SK-N-SH (cell line): ENCODE measurements at regions not wholly inside any gene's neighbourhood (a gene's known extent, or its start where the extent isn't known, plus 50 kb on each side); places are given as distances from the start of the nearest gene placed in this dataset.

Source experiments
- CTCF ChIA-PET: fragments of 300-600, 350-600 bp; formaldehyde crosslinking; extraction: SDS; loops from one replicate; lab custom pipeline; 2021; lab: Yijun Ruan, JAX
- POLR2A ChIA-PET: fragments of 350-600 bp; sonication (Branson Sonifier 250); formaldehyde crosslinking; extraction: SDS; loops from one replicate; lab custom pipeline; 2020; ENCODE audit warnings: antibody characterized with exemption, inconsistent platforms; lab: Yijun Ruan, JAX
- DNase-seq: peaks from one replicate; pipeline ENCODE4 v3.0.0; 2012
- H2AFZ ChIP-seq: fragments of 200-600 bp; sonication (generic); 2 replicates; pipeline ENCODE4 v1.8.1; 2016; ENCODE audit warnings: antibody characterized with exemption, mild to moderate bottlenecking, low read depth
- H3F3A ChIP-seq: fragments of 200-600 bp; sonication (generic); replicated peaks from 2 replicates; pipeline ENCODE3; 2016; ENCODE audit warnings: antibody characterized with exemption, mild to moderate bottlenecking; ENCODE audit not compliant: insufficient read depth
- H3K27ac ChIP-seq, 2 experiments: fragments of 200-500 bp in 1 of 2; fragments of 200-600 bp in 1 of 2; sonication (Bioruptor generic) in 1 of 2; sonication (generic), shearing (Covaris generic) in 1 of 2; 2 replicates each; pipeline versions ENCODE4 v1.5.1 to v1.6.1; 2014 to 2016; ENCODE audit warnings: low read depth in 2 of 2, inconsistent platforms in 1 of 2, low read length in 1 of 2, mild to moderate bottlenecking in 1 of 2, mixed read lengths in 1 of 2
- H3K27me3 ChIP-seq: fragments of 200-600 bp; sonication (generic), shearing (Covaris generic); 2 replicates; pipeline ENCODE4 v1.6.1; 2016; ENCODE audit warnings: mixed run types; ENCODE audit not compliant: insufficient read depth
- H3K36me3 ChIP-seq, 2 experiments: fragments of 200-500 bp in 1 of 2; fragments of 200-600 bp in 1 of 2; sonication (Bioruptor generic) in 1 of 2; sonication (generic) in 1 of 2; replicated peaks in 1 of 2; 2 replicates each; pipeline versions ENCODE3 to v1.5.1; 2014 to 2016; ENCODE audit warnings: low read length in 1 of 2, mild to moderate bottlenecking in 1 of 2; ENCODE audit not compliant: insufficient read depth in 2 of 2, control insufficient read depth in 1 of 2
- H3K4me1 ChIP-seq, 2 experiments: fragments of 200-500 bp in 1 of 2; fragments of 200-600 bp in 1 of 2; sonication (Bioruptor generic) in 1 of 2; sonication (generic), shearing (Covaris generic) in 1 of 2; 2 replicates each; pipeline versions ENCODE4 v1.5.1 to v1.6.1; 2014 to 2016; ENCODE audit warnings: low read depth in 1 of 2, low read length in 1 of 2, mixed run types in 1 of 2; ENCODE audit not compliant: insufficient read depth in 2 of 2, control insufficient read depth in 1 of 2
- H3K4me2 ChIP-seq: fragments of 200-600 bp; sonication (generic), shearing (Covaris generic); 2 replicates; pipeline ENCODE4 v1.6.1; 2017; ENCODE audit warnings: mixed run types
- H3K4me3 ChIP-seq, 2 experiments: fragments of 200-500 bp in 1 of 2; fragments of 200-600 bp in 1 of 2; sonication (Bioruptor generic) in 1 of 2; sonication (generic), shearing (Covaris generic) in 1 of 2; 2 replicates each; pipeline versions ENCODE4 v1.5.1 to v1.8.1; 2014 to 2016; ENCODE audit warnings: low read depth in 2 of 2, inconsistent platforms in 1 of 2, low read length in 1 of 2, mild to moderate bottlenecking in 1 of 2, mixed read lengths in 1 of 2, moderate library complexity in 1 of 2
- H3K79me2 ChIP-seq: fragments of 200-600 bp; sonication (generic); 2 replicates; pipeline ENCODE4 v1.8.1; 2017; ENCODE audit warnings: mild to moderate bottlenecking; ENCODE audit not compliant: insufficient read depth
- H3K9ac ChIP-seq: fragments of 200-600 bp; sonication (generic); 2 replicates; pipeline ENCODE4 v1.6.1; 2017; ENCODE audit warnings: mixed run types
- H3K9me2 ChIP-seq: fragments of 200-600 bp; sonication (generic); 2 replicates; pipeline ENCODE4 v1.6.1; 2017; ENCODE audit warnings: mixed run types
- H3K9me3 ChIP-seq: fragments of 200-600 bp; sonication (generic); 2 replicates; pipeline ENCODE4 v1.6.1; 2017; ENCODE audit warnings: mixed run types, mild to moderate bottlenecking, moderate library complexity
- H4K20me1 ChIP-seq: fragments of 200-600 bp; sonication (generic); 2 replicates; pipeline ENCODE4 v1.6.1; 2017; ENCODE audit warnings: mild to moderate bottlenecking, mixed run types; ENCODE audit not compliant: insufficient read depth
- CHD2 ChIP-seq: fragments of 150-350 bp; IDR thresholded peaks from 2 replicates; pipeline ENCODE4 v1.6.1; 2018; ENCODE audit warnings: low read length; ENCODE audit not compliant: partially characterized antibody
- ELF1 ChIP-seq: IDR thresholded peaks from 2 replicates; pipeline ENCODE4 v1.4.0; 2012
- FOXJ3 ChIP-seq: sonication (generic); formaldehyde crosslinking; IDR thresholded peaks from 2 replicates; pipeline ENCODE4 v1.5.1; 2020; ENCODE audit warnings: mild to moderate bottlenecking, missing genetic modification reagents
- FOXM1 ChIP-seq: IDR thresholded peaks from 2 replicates; pipeline ENCODE4 v1.4.0; 2012; ENCODE audit warnings: low read depth, mild to moderate bottlenecking
- JUND ChIP-seq: IDR thresholded peaks from 2 replicates; pipeline ENCODE4 v1.4.0; 2012
- MAX ChIP-seq: IDR thresholded peaks from 2 replicates; pipeline ENCODE4 v1.4.0; 2012; ENCODE audit warnings: low read depth
- MEF2A ChIP-seq: IDR thresholded peaks from 2 replicates; pipeline ENCODE4 v1.4.0; 2012; ENCODE audit warnings: low read depth, borderline replicate concordance
- NFIC ChIP-seq: IDR thresholded peaks from 2 replicates; pipeline ENCODE4 v1.4.0; 2012; ENCODE audit warnings: borderline replicate concordance
- RCOR1 ChIP-seq: fragments of 150-350 bp; IDR thresholded peaks from 2 replicates; pipeline ENCODE4 v1.6.1; 2017; ENCODE audit warnings: antibody characterized with exemption, low read length
- RFX5 ChIP-seq: IDR thresholded peaks from 2 replicates; pipeline ENCODE4 v1.6.1; 2012; ENCODE audit warnings: mild to moderate bottlenecking, improper control_type of control experiment, low read length
- RXRA ChIP-seq: IDR thresholded peaks from 2 replicates; pipeline ENCODE4 v1.4.0; 2012; ENCODE audit warnings: low read depth, mild to moderate bottlenecking, borderline replicate concordance
- SIN3A ChIP-seq: IDR thresholded peaks from 2 replicates; pipeline ENCODE4 v1.6.1; 2012; ENCODE audit warnings: low read depth, mild to moderate bottlenecking, low read length, moderate library complexity, borderline replicate concordance
- TCF12 ChIP-seq: IDR thresholded peaks from 2 replicates; pipeline ENCODE4 v1.4.0; 2012
- TEAD4 ChIP-seq: IDR thresholded peaks from 2 replicates; pipeline ENCODE4 v1.4.0; 2012; ENCODE audit warnings: mild to moderate bottlenecking, borderline replicate concordance; ENCODE audit not compliant: insufficient read depth
- YY1 ChIP-seq: IDR thresholded peaks from 2 replicates; pipeline ENCODE4 v1.4.0; 2012; ENCODE audit warnings: low read depth, mild to moderate bottlenecking
- ZBTB33 ChIP-seq: IDR thresholded peaks from 2 replicates; pipeline ENCODE4 v1.4.0; 2012; ENCODE audit warnings: low read depth, borderline replicate concordance
- WGBS: methylation state at CpG from one replicate; pipeline ENCODE4 v1.1.6; 2017; ENCODE audit warnings: low lambda C conversion rate; 5-methylcytosine and 5-hydroxymethylcytosine counted together
- TF ChIP-seq, protein P1 (sequence below): fragments of 200-600 bp; sonication (generic); IDR thresholded peaks from 2 replicates; pipeline ENCODE4 v1.6.1; 2017; ENCODE audit warnings: antibody characterized with exemption, mild to moderate bottlenecking, moderate library complexity
- TF ChIP-seq, protein P2 (sequence below): IDR thresholded peaks from 2 replicates; pipeline ENCODE4 v1.4.0; 2012; ENCODE audit warnings: low read depth, borderline replicate concordance
- TF ChIP-seq, protein P3 (sequence below): IDR thresholded peaks from 2 replicates; pipeline ENCODE4; 2012
- TF ChIP-seq, protein P4 (sequence below): fragments of 150-350 bp; IDR thresholded peaks from 2 replicates; pipeline ENCODE4 v1.6.1; 2017; ENCODE audit warnings: antibody characterized with exemption, low read length, low read depth, borderline replicate concordance

DNA sequence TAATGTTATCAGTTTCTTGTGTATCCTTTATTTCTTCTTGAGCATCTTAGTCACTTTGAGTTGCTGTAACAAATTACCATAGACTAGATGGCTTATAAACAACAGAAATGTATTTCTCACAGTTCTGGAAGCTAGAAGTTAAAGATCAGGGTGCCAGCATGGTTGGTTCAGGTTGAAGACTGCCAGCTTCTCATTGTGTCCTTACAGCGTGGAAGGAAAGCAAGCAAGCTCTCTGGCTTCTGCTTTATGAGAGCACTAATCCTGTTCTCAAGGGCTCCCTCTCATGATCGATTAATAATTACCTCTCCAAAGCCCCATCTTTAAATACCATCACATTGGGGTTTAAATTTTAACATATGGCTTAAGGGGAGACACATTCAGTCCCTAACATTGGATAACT is 497.2 kb downstream of the RAPGEF2 start (continued):
- TF ChIP-seq, protein P1, sequence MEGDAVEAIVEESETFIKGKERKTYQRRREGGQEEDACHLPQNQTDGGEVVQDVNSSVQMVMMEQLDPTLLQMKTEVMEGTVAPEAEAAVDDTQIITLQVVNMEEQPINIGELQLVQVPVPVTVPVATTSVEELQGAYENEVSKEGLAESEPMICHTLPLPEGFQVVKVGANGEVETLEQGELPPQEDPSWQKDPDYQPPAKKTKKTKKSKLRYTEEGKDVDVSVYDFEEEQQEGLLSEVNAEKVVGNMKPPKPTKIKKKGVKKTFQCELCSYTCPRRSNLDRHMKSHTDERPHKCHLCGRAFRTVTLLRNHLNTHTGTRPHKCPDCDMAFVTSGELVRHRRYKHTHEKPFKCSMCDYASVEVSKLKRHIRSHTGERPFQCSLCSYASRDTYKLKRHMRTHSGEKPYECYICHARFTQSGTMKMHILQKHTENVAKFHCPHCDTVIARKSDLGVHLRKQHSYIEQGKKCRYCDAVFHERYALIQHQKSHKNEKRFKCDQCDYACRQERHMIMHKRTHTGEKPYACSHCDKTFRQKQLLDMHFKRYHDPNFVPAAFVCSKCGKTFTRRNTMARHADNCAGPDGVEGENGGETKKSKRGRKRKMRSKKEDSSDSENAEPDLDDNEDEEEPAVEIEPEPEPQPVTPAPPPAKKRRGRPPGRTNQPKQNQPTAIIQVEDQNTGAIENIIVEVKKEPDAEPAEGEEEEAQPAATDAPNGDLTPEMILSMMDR = no peak
- no peak for TF ChIP-seq FOXM1
- no peak for TF ChIP-seq RCOR1

DNA sequence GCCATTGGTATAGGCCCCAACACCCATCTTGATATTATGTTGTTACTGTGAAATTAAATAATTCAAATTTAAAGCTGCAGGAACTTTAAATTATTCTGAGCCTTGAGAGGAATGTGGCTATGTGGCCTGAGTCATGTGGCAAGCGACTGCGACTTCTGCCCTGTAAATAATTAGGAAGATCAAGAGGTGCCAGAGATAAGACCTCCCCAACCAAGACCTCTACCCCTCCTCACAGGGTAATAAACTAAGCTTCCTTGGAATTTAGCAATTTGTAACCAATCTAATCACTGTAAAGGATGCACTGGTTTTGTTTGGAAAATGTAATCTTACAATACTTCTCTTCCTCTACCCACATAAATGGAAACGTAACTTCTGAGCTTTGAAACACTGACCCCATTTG is 501.9 kb downstream of the RAPGEF2 start:
- ChIA-PET POLR2A (no interaction called here), CTCF (no interaction called here)
- no peak overlapping the region for H3K27ac ChIP-seq
- DNase-seq = no peak
- no peaks in the 10 kb centered on the region for H3K9me3 ChIP-seq
- peaks cover 0 to 4% of the 10 kb centered on the region in 2 experiments; a peak in 1 of 4 replicates for H3K4me1 ChIP-seq
- no peaks in the 10 kb centered on the region for H3K27me3 ChIP-seq
- no peaks in the 10 kb centered on the region for H4K20me1 ChIP-seq
- H3K79me2 ChIP-seq = no peaks in the 10 kb centered on the region
- WGBS = 40% methylated on average over 3 of the region's 3 CpGs
- H3F3A ChIP-seq = no peaks in the 10 kb centered on the region
- TF ChIP-seq FOXM1 (no peak), MAX (no peak)
- TF ChIP-seq, all 33 proteins: peak for 0
- H3K4me3 ChIP-seq = no peak overlapping the region
- no peak overlapping the region for H2AFZ ChIP-seq
- no peak overlapping the region for H3K9ac ChIP-seq
- no peaks in the 10 kb centered on the region for H3K36me3 ChIP-seq
- H3K9me2 ChIP-seq = no peaks in the 10 kb centered on the region
- no peak overlapping the region for H3K4me2 ChIP-seq

GRCh38 chr4:159606835-159607234 is 504.0 kb downstream of the RAPGEF2 start:
- CTCF ChIA-PET = no interaction called here
- Histone ChIP-seq H3K9me3 (no peaks in the 10 kb centered on the region), H3K27me3 (no peaks in the 10 kb centered on the region), H3F3A (no peaks in the 10 kb centered on the region), H3K4me1 (peaks cover 0 to 4% of the 10 kb centered on the region in 2 experiments; a peak in 1 of 4 replicates), H3K79me2 (no peaks in the 10 kb centered on the region), H3K36me3 (no peaks in the 10 kb centered on the region), H3K4me2 (no peak overlapping the region)
- no peak for DNase-seq
- no peak for TF ChIP-seq TCF12
- no peak for TF ChIP-seq TEAD4
- TF ChIP-seq NFIC = no peak
- TF ChIP-seq SIN3A = no peak
- TF ChIP-seq, protein P2, sequence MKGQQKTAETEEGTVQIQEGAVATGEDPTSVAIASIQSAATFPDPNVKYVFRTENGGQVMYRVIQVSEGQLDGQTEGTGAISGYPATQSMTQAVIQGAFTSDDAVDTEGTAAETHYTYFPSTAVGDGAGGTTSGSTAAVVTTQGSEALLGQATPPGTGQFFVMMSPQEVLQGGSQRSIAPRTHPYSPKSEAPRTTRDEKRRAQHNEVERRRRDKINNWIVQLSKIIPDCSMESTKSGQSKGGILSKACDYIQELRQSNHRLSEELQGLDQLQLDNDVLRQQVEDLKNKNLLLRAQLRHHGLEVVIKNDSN = no peak
- TF ChIP-seq YY1 = no peak
- no peak for TF ChIP-seq ELF1
- no peak for TF ChIP-seq JUND
- no peak for TF ChIP-seq MEF2A
- no peak for TF ChIP-seq ZBTB33
- no peak for TF ChIP-seq RFX5
- no peak for TF ChIP-seq FOXJ3 (CRISPR knock-in tag)
- TF ChIP-seq, protein P3, sequence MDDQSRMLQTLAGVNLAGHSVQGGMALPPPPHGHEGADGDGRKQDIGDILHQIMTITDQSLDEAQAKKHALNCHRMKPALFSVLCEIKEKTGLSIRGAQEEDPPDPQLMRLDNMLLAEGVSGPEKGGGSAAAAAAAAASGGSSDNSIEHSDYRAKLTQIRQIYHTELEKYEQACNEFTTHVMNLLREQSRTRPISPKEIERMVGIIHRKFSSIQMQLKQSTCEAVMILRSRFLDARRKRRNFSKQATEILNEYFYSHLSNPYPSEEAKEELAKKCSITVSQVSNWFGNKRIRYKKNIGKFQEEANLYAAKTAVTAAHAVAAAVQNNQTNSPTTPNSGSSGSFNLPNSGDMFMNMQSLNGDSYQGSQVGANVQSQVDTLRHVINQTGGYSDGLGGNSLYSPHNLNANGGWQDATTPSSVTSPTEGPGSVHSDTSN = no peak
- TF ChIP-seq, protein P4, sequence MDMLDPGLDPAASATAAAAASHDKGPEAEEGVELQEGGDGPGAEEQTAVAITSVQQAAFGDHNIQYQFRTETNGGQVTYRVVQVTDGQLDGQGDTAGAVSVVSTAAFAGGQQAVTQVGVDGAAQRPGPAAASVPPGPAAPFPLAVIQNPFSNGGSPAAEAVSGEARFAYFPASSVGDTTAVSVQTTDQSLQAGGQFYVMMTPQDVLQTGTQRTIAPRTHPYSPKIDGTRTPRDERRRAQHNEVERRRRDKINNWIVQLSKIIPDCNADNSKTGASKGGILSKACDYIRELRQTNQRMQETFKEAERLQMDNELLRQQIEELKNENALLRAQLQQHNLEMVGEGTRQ = no peak
- TF ChIP-seq CHD2 = no peak
- no peak for TF ChIP-seq RXRA
- TF ChIP-seq, all 33 proteins: peak for 0
- Histone ChIP-seq H3K27ac (no peak overlapping the region), H3K9ac (no peak overlapping the region), H3K4me3 (no peak overlapping the region), H4K20me1 (no peaks in the 10 kb centered on the region), H2AFZ (no peak overlapping the region), H3K9me2 (no peaks in the 10 kb centered on the region)
- POLR2A ChIA-PET = no interaction called here
